Activated effector memory CD4-positive, alpha-beta T cell treated with anti-CD3 and anti-CD28 coated beads, Interleukin-2, amount 50 U/mL, for 16 hours (primary cell): ENCODE measurements at regions not wholly inside any gene's neighbourhood (a gene's known extent, or its start where the extent isn't known, plus 50 kb on each side); places are given as distances from the start of the nearest gene placed in this dataset.

Experiments
- DNase-seq: peaks from one replicate; pipeline ENCODE4 v3.0.0-alpha.2; 2020

DNA sequence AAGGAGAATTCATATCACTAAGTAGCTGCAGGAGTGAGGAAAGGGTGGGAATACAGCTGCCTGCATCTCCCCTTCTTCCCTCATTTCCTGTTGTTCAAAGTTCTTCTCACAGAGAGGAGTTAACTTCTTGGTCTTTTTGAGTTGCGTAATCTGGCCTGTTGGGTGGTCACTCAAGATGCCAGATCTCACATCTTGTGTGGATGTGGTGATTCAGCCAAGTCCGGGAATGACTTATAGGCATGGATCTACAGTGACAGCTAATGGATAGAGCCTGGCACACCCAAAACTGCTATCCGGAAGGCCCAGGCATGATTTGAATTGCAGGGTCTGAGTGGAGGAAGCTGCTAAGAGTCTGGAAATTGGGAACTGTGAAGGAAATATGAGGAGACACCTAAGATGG, 100.2 kb upstream of the SLC35B3 start:
- no peak for DNase-seq

DNA sequence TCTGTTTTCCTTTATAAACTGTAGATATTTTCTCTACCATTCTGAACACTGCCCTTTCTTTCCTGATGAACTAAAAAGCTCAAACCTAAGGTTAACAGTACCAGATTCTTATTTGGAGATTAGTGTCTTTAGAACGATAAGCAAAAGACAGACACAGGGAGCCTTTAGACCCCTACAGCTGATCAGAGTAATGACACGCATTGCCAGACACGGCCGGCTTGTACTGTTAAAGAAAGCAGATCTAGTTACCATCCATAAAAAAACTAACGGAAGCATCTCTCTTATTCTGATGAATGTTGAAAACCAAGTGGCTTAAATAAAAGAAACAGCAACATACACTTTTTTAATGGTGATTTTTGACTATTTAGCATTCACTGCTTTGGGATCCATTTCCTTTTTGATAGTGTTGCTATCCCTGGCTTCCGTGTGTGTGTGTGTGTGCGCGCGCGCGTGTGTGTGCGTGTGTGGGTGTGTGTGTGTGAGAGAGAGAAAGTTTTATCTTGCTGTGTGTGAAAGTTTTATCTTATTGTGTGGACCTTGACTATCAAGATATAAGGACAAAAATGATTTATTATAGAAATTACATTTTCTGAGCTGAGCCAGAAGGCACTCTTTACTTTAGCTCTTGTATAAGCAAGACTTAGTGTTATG, 95.6 kb upstream of the SLC35B3 start:
- DNase-seq: no peak

DNA sequence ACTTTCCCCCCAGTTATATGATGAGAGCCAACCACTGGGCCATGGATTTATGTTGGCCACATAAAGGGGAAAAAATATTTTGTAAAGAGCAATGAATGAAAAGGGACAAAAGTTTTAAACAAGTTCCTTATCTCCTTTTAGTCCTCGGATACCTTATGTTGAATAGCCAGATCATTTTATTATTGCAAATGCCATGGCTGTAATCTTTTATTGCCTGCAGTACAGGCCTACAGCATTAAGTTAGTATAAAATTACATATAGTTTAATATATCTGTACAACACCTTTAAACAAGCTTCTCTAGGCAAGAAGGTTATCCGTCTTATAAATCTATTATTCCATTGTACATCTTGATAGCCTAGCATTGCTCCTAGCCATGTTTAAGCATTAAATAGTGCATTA, 93.9 kb upstream of the SLC35B3 start:
- no peak for DNase-seq

DNA sequence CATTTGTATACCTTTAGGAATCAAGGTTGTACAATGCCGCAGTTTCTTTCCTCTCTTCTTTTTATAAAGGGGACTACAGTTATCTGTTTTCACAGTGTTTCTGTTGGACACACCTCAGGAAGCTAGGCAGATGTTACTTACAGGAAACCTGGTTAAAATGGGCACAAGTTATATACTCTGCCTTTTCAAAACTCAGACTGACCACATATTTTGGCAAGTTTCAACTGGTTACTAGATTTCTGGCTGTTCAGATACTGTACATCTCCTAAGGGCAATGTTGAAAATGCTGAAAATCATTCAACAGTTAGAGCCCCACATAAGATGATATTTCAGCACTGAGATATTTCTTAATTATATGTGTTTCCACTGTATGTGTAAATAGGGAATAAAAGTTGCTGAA, 92.5 kb upstream of the SLC35B3 start:
- no peak for DNase-seq

DNA sequence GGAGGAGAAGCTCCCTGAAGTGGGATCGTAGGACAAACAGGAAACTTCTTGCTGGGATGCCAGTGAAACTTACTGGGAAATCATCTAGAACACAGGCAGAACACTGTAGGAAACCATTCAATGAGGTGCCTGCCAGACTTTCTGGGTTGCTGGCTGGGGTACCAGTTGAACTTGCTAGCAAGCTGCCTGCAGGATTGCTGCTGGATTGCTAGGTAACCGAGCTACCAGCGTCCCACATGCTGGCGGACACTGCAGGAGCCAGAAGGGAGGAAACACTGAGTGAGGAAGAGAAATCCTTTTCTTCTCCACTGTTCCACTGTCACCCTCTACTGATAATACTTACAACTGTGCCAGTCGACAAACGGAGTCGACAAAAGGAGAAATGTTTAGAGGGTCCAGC, 91.3 kb upstream of the SLC35B3 start:
- no peak for DNase-seq

DNA sequence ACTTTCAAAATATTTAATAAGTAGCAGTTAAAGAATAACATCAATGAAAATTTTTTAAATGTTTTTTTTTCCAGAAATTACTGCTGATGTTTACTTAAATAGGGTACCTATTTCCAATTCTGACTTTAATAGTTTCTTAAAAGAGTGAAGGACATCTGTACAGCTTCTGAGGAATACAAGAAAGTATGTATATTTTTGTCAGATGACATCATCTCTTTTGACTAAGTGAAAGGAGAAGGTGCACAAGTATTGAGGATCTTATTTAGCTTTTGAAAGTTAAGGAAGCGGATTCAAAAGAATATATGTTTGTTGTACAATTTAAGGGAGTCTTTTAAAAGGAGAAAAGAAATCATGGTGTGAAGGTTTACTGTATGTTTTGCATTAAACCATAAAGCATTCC, 90.0 kb upstream of the SLC35B3 start:
- DNase-seq: no peak

DNA sequence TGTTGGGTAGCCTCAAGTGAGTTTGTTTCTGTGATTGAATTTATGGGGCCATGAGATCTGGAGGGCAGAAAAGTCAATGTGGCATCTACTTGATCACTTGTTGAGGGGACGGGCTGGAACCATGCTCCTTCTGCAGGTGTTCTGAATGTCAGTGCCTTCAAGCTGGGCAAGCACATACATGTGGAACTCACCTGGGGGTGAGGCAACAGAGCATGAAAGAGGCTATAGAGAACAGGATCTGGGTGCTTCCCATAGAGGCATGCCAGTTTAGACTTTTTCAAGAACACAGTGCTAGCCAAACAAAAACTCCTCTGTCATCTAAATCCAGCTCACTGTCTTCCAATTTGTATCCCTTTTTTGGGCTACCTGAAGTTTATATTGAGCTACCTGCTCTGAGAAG, 77.8 kb upstream of the SLC35B3 start:
- DNase-seq: no peak

DNA sequence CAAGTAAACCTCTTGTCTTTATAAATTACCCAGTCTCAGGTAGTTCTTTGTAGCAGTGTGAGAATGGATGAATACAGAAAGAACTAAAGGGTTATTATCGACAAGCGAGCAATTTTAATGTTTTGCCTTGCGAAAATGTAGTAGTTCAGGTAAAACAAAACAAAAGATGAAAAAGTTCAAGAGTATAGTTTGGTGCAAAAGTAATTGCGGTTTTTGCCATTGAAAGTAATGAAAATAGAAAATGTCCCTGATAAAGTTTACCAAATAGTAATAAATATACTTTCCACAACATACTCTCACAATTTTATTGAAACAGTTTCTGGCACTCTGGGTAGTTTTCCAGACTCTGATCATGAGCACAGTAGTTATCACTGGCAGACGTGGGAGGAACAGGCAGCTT, 71.9 kb upstream of the SLC35B3 start:
- DNase-seq: no peak

DNA sequence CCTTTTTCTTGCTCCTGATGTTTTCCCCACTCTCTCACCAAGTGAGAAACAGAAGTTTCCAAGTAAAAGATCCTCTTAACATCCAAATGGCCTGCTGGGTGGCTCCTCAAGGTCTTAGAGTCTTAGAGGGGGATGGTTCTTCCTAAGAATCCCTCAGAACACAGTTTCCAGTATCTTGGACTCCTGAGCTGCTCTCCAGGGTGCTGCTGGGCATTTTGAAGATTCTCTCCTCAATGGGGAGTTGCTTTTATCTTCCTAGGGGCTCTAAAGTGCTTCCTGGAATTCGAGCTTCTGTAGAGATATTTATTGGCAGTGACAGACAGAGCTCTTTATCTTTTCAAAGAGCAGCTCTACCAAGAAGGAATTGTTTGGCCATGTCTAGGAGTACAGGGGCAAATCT, 70.8 kb upstream of the SLC35B3 start:
- no peak for DNase-seq

DNA sequence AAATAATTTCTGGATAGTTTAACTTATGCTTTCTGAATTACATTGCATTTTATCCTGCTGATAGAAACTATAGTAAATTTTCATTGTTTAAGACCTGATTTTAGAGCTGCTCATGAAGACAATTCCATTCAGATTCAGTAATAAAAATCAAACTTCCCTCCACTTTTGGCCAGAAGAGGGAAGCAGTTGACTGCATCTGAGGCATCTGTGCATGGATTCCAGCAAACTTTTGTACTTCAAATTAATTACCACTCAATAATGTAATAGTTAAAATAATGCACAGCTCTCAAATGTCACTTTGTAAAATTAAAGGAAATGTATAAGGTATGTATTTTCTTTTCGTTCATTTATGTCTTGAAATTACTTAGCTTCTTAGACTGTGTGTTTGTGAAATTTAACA, 64.2 kb upstream of the SLC35B3 start:
- DNase-seq: no peak

DNA sequence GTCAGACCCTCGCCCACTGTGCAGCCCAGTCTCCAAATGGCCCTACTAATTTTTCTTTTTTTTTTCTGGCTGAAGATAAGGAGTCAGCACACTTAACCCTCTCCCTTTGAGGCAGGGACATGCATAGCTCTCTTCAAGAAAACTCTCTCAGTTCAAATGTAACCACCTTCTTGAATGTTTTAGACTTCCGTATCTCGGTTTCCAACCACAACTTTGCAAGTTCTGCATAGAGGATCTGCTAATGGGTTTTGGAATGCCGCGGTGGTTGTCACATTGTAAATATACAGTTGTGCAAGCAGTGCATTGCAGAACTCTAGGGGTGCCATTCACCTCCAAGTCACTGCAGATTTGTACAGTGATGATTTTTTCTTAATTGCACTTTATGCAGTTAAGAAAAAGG, 59.4 kb upstream of the SLC35B3 start:
- no peak for DNase-seq

DNA sequence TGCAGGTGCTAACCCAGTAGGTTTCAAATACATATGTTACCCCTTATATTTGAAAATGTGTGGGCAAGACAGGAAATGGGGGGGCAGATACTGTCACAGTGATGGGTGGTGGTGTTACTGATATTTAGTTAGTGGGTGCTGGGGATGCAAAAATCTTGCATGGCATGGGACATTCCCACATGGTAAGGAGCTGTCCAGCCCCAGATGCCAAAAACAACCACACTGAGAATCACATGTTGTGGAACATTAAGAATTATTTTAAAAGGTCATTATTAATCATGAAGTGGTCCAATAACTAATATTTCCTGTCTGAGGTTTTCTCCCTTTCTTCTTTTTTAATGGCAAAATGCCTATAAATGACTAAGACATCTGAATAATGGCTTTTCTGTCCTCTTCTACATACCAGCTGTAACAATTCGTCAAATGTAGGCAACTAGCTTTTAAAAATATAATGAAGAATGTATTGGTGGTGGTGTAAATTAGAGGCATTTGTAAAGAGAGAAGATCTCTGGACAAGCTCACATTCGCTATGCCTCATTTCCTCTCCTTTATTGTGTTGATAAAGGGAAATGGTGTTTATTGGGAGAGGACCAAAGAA, 57.3 kb upstream of the SLC35B3 start:
- DNase-seq: no peak
